Endothelial cell of umbilical vein (primary cell): ENCODE measurements at regions not wholly inside any gene's neighbourhood (a gene's known extent, or its start where the extent isn't known, plus 50 kb on each side); places are given as distances from the start of the nearest gene placed in this dataset.

Source experiments
- BruUV-seq: library from RNA; stranded (reverse); fragments of 400-500 nt; replicated peaks from 2 replicates; lab custom pipeline; 2021; lab: Mats Ljungman, UMichigan
- CTCF ChIA-PET: fragments of 300-600, 350-600 bp; sonication (Branson Sonifier 250); formaldehyde crosslinking; loops from one replicate; lab custom pipeline; 2021; ENCODE audit warnings: antibody characterized with exemption, inconsistent platforms; lab: Charles Lee
- POLR2A ChIA-PET: fragments of 300-600, 350-600 bp; sonication (Branson Sonifier 250); formaldehyde crosslinking; loops from one replicate; lab custom pipeline; 2021; ENCODE audit warnings: antibody characterized with exemption, inconsistent platforms; lab: Charles Lee
- DNase-seq: peaks from one replicate; pipeline ENCODE4 v3.0.0-alpha.2; 2011; ENCODE audit warnings: low read depth, low spot score
- FAIRE-seq: peaks from 2 replicates; lab custom pipeline; 2011; peaks lifted over from hg19 to GRCh38; lab: Jason Lieb, UNC
- H2AFZ ChIP-seq: 2 replicates; pipeline ENCODE4 v1.6.0; 2012; ENCODE audit warnings: low read depth, low read length, control low read depth, inconsistent platforms
- H3K27ac ChIP-seq: 2 replicates; pipeline ENCODE4 v1.5.1; 2011; ENCODE audit warnings: low read depth, mild to moderate bottlenecking, control low read depth, low read length, moderate library complexity; ENCODE audit not compliant: insufficient read depth
- H3K27me3 ChIP-seq, 2 experiments: 2 replicates each; pipeline versions ENCODE4 v1.6.0 to v1.6.1; 2011; ENCODE audit warnings: low read length in 2 of 2, mixed read lengths in 1 of 2; ENCODE audit not compliant: control insufficient read depth in 2 of 2, insufficient read depth in 2 of 2
- H3K36me3 ChIP-seq, 2 experiments: 2 replicates in 1 of 2; 3 replicates in 1 of 2; pipeline ENCODE4 v1.5.1; 2011; ENCODE audit warnings: low read length in 2 of 2, mild to moderate bottlenecking in 1 of 2, moderate library complexity in 1 of 2; ENCODE audit not compliant: control insufficient read depth in 2 of 2, insufficient read depth in 2 of 2; ENCODE audit errors: extremely low read depth in 1 of 2
- H3K4me1 ChIP-seq: 3 replicates; pipeline ENCODE4 v1.5.1; 2011; ENCODE audit warnings: mild to moderate bottlenecking, low read length; ENCODE audit not compliant: control insufficient read depth, insufficient read depth; ENCODE audit errors: extremely low read depth
- H3K4me2 ChIP-seq: 2 replicates; pipeline ENCODE4 v1.6.1; 2011; ENCODE audit warnings: low read length, control low read depth, mixed read lengths; ENCODE audit not compliant: insufficient read depth
- H3K4me3 ChIP-seq, 3 experiments: fragments of 200-600 bp in 1 of 3; sonication (generic), shearing (Covaris generic) in 1 of 3; replicated peaks in 1 of 3; 2 replicates each; pipeline ENCODE4 v1.5.1; 2011 to 2016; ENCODE audit warnings: control low read depth in 3 of 3, low read length in 3 of 3, mild to moderate bottlenecking in 2 of 3, inconsistent platforms in 1 of 3, low read depth in 1 of 3, moderate library complexity in 1 of 3; ENCODE audit not compliant: insufficient read depth in 1 of 3
- H3K79me2 ChIP-seq: 2 replicates; pipeline ENCODE4 v1.6.0; 2012; ENCODE audit warnings: low read length, inconsistent platforms; ENCODE audit not compliant: control insufficient read depth, insufficient read depth
- H3K9ac ChIP-seq: replicated peaks from 2 replicates; pipeline ENCODE3; 2011; ENCODE audit warnings: low read length, control low read depth; ENCODE audit not compliant: insufficient read depth; ENCODE audit errors: extremely low read depth
- H3K9me1 ChIP-seq: replicated peaks from 3 replicates; pipeline ENCODE4 v1.6.0; 2011; ENCODE audit warnings: mild to moderate bottlenecking, low read length; ENCODE audit not compliant: control insufficient read depth, insufficient read depth; ENCODE audit errors: extremely low read depth
- H3K9me3 ChIP-seq: replicated peaks from 2 replicates; pipeline ENCODE4 v1.5.1; 2012; ENCODE audit warnings: low read length, inconsistent platforms; ENCODE audit not compliant: control insufficient read depth, insufficient read depth
- H4K20me1 ChIP-seq: replicated peaks from 2 replicates; pipeline ENCODE3; 2011; ENCODE audit warnings: mild to moderate bottlenecking, low read length; ENCODE audit not compliant: control insufficient read depth, insufficient read depth; ENCODE audit errors: extremely low read depth
- EZH2 ChIP-seq: IDR thresholded peaks from 2 replicates; pipeline ENCODE4 v1.6.1; 2012; ENCODE audit warnings: borderline replicate concordance, low read depth, mild to moderate bottlenecking, moderate library complexity, low read length, inconsistent platforms; ENCODE audit not compliant: severe bottlenecking
- FOS ChIP-seq: IDR thresholded peaks from 2 replicates; pipeline ENCODE4 v1.6.1; 2011; ENCODE audit warnings: mild to moderate bottlenecking, low read length, moderate library complexity, borderline replicate concordance; ENCODE audit not compliant: insufficient read depth
- GATA2 ChIP-seq: IDR thresholded peaks from 2 replicates; pipeline ENCODE4 v1.7.0; 2011; ENCODE audit warnings: low read depth, mild to moderate bottlenecking, moderate library complexity, mixed read lengths, low read length; ENCODE audit not compliant: insufficient read length, insufficient read depth
- JUN ChIP-seq: IDR thresholded peaks from 2 replicates; pipeline ENCODE4 v1.6.1; 2011; ENCODE audit warnings: borderline replicate concordance, low read depth; ENCODE audit not compliant: insufficient read length, insufficient read depth
- MYC ChIP-seq: IDR thresholded peaks from one replicate; pipeline ENCODE4 v1.6.1; 2011; ENCODE audit warnings: mild to moderate bottlenecking, low read depth, low read length
- POLR2A ChIP-seq: IDR thresholded peaks from 2 replicates; pipeline ENCODE4 v1.6.1; 2012; ENCODE audit warnings: low read depth, mild to moderate bottlenecking, control low read depth, low read length
- POLR2AphosphoS5 ChIP-seq: IDR thresholded peaks from 2 replicates; pipeline ENCODE4 v1.6.1; 2012; ENCODE audit warnings: low read depth, mild to moderate bottlenecking, control low read depth, low read length, moderate library complexity; ENCODE audit not compliant: insufficient read depth
- dilution Hi-C: fragments of 300-500 bp; cut with MboI; formaldehyde crosslinking; loops from one replicate; pipeline ENCODE4 v1.15.0; 2019; ENCODE audit warnings: low sequenced_read_pairs; ENCODE audit not compliant: extremely low pct_ligation_motif_present
- intact Hi-C: fragments of 100-400 bp; cut with micrococcal nuclease; formaldehyde crosslinking; loops from one replicate; pipeline ENCODE4 v1.10.0; 2022
- TF ChIP-seq, protein P1 (sequence below), 2 donors: IDR thresholded peaks; 1 replicate in 1 of 2; 2 replicates in 1 of 2; pipeline ENCODE4 v1.5.1; 2011; ENCODE audit warnings: low read length in 2 of 2, mild to moderate bottlenecking in 2 of 2, moderate library complexity in 2 of 2, control low read depth in 1 of 2, inconsistent platforms in 1 of 2, low read depth in 1 of 2; ENCODE audit not compliant: insufficient read depth in 1 of 2; ENCODE audit errors: extremely low read depth in 1 of 2
- TF ChIP-seq, protein P2 (sequence below): IDR thresholded peaks from 2 replicates; pipeline ENCODE4 v1.6.1; 2011; ENCODE audit not compliant: insufficient read depth, insufficient read length

DNA sequence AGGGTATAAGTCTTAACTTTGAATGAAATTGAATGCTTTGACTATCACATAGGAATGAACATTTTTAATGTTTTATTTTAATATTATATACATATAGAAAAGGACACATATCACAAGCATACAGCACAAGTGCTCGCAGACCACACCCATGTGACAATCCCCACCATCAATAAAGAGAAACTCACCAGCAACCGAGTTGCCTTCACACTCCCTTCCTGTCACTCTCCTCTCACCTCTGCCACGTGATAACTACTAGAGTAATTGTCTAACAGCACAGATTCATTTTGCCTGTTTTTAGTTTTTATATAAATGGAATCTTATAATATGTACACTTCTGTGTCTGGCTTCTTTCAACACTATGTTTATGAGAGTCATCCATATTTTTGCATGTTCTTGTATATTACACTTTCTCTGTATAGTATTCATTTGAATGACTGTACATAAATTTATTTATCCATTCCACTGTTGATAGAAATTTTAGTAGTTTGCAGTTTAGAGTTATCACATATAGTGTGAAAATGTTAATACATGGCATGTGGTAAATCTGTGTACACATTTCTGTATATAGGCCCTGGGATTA lies 304.9 kb upstream of the DUSP10 start:
- intact Hi-C loops: no loop called here
- Histone ChIP-seq H4K20me1 (no peaks in the 10 kb centered on the region), H3K27ac (no peak overlapping the region), H3K9me3 (no peaks in the 10 kb centered on the region), H3K4me3 (no peak overlapping the region), H3K4me2 (no peak overlapping the region), H3K9me1 (no peaks in the 10 kb centered on the region), H3K9ac (no peak overlapping the region), H3K27me3 (no peaks in the 10 kb centered on the region), H3K4me1 (no peaks in the 10 kb centered on the region), H2AFZ (no peak overlapping the region), H3K79me2 (no peaks in the 10 kb centered on the region), H3K36me3 (no peaks in the 10 kb centered on the region)
- DNase-seq: no peak
- CTCF ChIA-PET: no interaction called here
- no peak for FAIRE-seq
- dilution Hi-C loops: no loop called here
- POLR2A ChIA-PET: no interaction called here
- BruUV-seq: no TSS peak
- TF ChIP-seq, protein P1, sequence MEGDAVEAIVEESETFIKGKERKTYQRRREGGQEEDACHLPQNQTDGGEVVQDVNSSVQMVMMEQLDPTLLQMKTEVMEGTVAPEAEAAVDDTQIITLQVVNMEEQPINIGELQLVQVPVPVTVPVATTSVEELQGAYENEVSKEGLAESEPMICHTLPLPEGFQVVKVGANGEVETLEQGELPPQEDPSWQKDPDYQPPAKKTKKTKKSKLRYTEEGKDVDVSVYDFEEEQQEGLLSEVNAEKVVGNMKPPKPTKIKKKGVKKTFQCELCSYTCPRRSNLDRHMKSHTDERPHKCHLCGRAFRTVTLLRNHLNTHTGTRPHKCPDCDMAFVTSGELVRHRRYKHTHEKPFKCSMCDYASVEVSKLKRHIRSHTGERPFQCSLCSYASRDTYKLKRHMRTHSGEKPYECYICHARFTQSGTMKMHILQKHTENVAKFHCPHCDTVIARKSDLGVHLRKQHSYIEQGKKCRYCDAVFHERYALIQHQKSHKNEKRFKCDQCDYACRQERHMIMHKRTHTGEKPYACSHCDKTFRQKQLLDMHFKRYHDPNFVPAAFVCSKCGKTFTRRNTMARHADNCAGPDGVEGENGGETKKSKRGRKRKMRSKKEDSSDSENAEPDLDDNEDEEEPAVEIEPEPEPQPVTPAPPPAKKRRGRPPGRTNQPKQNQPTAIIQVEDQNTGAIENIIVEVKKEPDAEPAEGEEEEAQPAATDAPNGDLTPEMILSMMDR (IDR thresholded peaks at IDR 0.05; ENCODE audit: extremely low read depth in 1 of 2, insufficient read depth in 1 of 2, low read depth in 1 of 2, low read length in 2 of 2): no peak
- TF ChIP-seq MYC: no peak
- no peak for TF ChIP-seq JUN
- no peak for TF ChIP-seq FOS
- no peak for TF ChIP-seq EZH2
- no peak for TF ChIP-seq GATA2
- no peak for TF ChIP-seq POLR2A
- TF ChIP-seq POLR2AphosphoS5: no peak
- TF ChIP-seq, protein P2, sequence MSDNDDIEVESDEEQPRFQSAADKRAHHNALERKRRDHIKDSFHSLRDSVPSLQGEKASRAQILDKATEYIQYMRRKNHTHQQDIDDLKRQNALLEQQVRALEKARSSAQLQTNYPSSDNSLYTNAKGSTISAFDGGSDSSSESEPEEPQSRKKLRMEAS: no peak
